B cell (primary cell): ENCODE measurements at regions not wholly inside any gene's neighbourhood (a gene's known extent, or its start where the extent isn't known, plus 50 kb on each side); places are given as distances from the start of the nearest gene placed in this dataset.

ENCODE experiments used
- ATAC-seq: fragments of 200-7000 bp; cut with Tn5 transposase; one replicate; pipeline ENCODE4 v1.10.0; 2021; ENCODE audit warnings: low read depth, mild to moderate bottlenecking, moderate number of reproducible peaks, moderate library complexity
- CTCF ChIA-PET: fragments of 350-600 bp; sonication (Branson Sonifier 250); formaldehyde crosslinking; loops from one replicate; lab custom pipeline; 2021; ENCODE audit warnings: antibody characterized with exemption, inconsistent platforms; lab: Charles Lee
- POLR2A ChIA-PET: fragments of 350-600 bp; sonication (Branson Sonifier 250); formaldehyde crosslinking; loops from one replicate; lab custom pipeline; 2021; ENCODE audit warnings: antibody characterized with exemption; lab: Charles Lee
- DNase-seq: peaks from one replicate; pipeline ENCODE4 v3.0.0; 2013
- H2AFZ ChIP-seq: 2 replicates; pipeline ENCODE4 v1.6.1; 2012; ENCODE audit warnings: mild to moderate bottlenecking, low read depth, low read length; ENCODE audit not compliant: insufficient read depth, poor library complexity, severe bottlenecking
- H3K27ac ChIP-seq, 2 donors: 1 replicate in 1 of 2; 2 replicates in 1 of 2; pipeline ENCODE4 v1.5.1; 2012 to 2013; ENCODE audit warnings: low read length in 2 of 2, mild to moderate bottlenecking in 2 of 2, moderate library complexity in 1 of 2
- H3K27me3 ChIP-seq, 4 experiments: fragments of 200-600 bp in 1 of 4; sonication (generic) in 1 of 4; replicated peaks in 1 of 4; 1 replicate in 2 of 4; 2 replicates in 2 of 4; pipeline versions ENCODE4 v1.6.1 to v1.7.0; 2013 to 2016; ENCODE audit warnings: low read length in 3 of 4, mild to moderate bottlenecking in 2 of 4, mixed read lengths in 1 of 4, moderate library complexity in 1 of 4; ENCODE audit not compliant: insufficient read depth in 4 of 4, control insufficient read depth in 3 of 4; ENCODE audit errors: control extremely low read depth in 1 of 4
- H3K36me3 ChIP-seq, 2 experiments: replicated peaks in 1 of 2; 1 replicate in 1 of 2; 2 replicates in 1 of 2; pipeline versions ENCODE4 v1.6.1 to v1.7.1; 2013; ENCODE audit warnings: low read length in 1 of 2; ENCODE audit not compliant: insufficient read depth in 2 of 2, control insufficient read depth in 1 of 2; ENCODE audit errors: control extremely low read depth in 1 of 2, extremely low read depth in 1 of 2
- H3K4me1 ChIP-seq, 2 donors: fragments of 200-600 bp in 1 of 2; sonication (generic) in 1 of 2; 1 replicate in 1 of 2; 2 replicates in 1 of 2; pipeline versions ENCODE4 v1.5.1 to v1.6.1; 2013 to 2017; ENCODE audit warnings: low read length in 2 of 2; ENCODE audit not compliant: control insufficient read depth in 2 of 2, insufficient read depth in 2 of 2
- H3K4me2 ChIP-seq: replicated peaks from 2 replicates; pipeline ENCODE3; 2012; ENCODE audit warnings: mild to moderate bottlenecking, low read depth, low read length; ENCODE audit not compliant: poor library complexity, severe bottlenecking
- H3K4me3 ChIP-seq, 5 experiments: fragments of 200-600 bp in 1 of 5; sonication (generic) in 1 of 5; 1 replicate in 3 of 5; 2 replicates in 2 of 5; pipeline versions ENCODE4 v1.5.1 to v1.7.0; 2011 to 2016; ENCODE audit warnings: low read length in 4 of 5, mild to moderate bottlenecking in 4 of 5, low read depth in 2 of 5, control low read depth in 1 of 5, moderate library complexity in 1 of 5; ENCODE audit not compliant: insufficient read depth in 1 of 5; ENCODE audit errors: control extremely low read depth in 1 of 5, extremely low read depth in 1 of 5
- H3K79me2 ChIP-seq: fragments of 200-600 bp; sonication (generic); one replicate; pipeline ENCODE4 v1.6.0; 2016; ENCODE audit warnings: low read length; ENCODE audit not compliant: control insufficient read depth, insufficient read depth
- H3K9ac ChIP-seq: fragments of 200-600 bp; sonication (generic); 2 replicates; pipeline ENCODE4 v1.6.1; 2017; ENCODE audit warnings: mild to moderate bottlenecking, low read length, moderate library complexity
- H3K9me3 ChIP-seq, 3 donors: one replicate each; pipeline versions ENCODE4 v1.6.1 to v1.7.1; 2013; ENCODE audit warnings: low read length in 2 of 3; ENCODE audit not compliant: control insufficient read depth in 2 of 3, insufficient read depth in 1 of 3; ENCODE audit errors: control extremely low read depth in 1 of 3
- H4K20me1 ChIP-seq: 2 replicates; pipeline ENCODE4 v1.6.0; 2012; ENCODE audit warnings: mild to moderate bottlenecking, low read length; ENCODE audit not compliant: insufficient read depth, control insufficient read depth, poor library complexity, severe bottlenecking
- H3K27ac Mint-ChIP-seq: one replicate; pipeline ENCODE4 v1.8.0; 2021; ENCODE audit warnings: mixed read lengths
- H3K27me3 Mint-ChIP-seq: one replicate; pipeline ENCODE4 v1.8.0; 2021; ENCODE audit warnings: mixed read lengths
- H3K4me1 Mint-ChIP-seq: one replicate; pipeline ENCODE4 v1.8.0; 2021; ENCODE audit warnings: mixed read lengths
- H3K4me3 Mint-ChIP-seq: one replicate; pipeline ENCODE4 v1.8.0; 2021; ENCODE audit warnings: mixed read lengths
- H3K9me3 Mint-ChIP-seq: one replicate; pipeline ENCODE4 v1.8.0; 2022; ENCODE audit warnings: mixed read lengths; ENCODE audit not compliant: insufficient read depth
- CTCF ChIP-seq: fragments of 200-600 bp; IDR thresholded peaks from one replicate; pipeline ENCODE4 v1.8.0; 2022; ENCODE audit warnings: antibody characterized with exemption, mild to moderate bottlenecking
- EZH2 ChIP-seq: IDR thresholded peaks from 2 replicates; pipeline ENCODE4 v1.6.1; 2012; ENCODE audit warnings: borderline replicate concordance, low read depth, mild to moderate bottlenecking, moderate library complexity, low read length; ENCODE audit not compliant: insufficient read depth, poor library complexity, severe bottlenecking
- WGBS: methylation state at CpG from one replicate; pipeline ENCODE4 v1.1.5; 2013; ENCODE audit warnings: missing lambda C conversion rate; ENCODE audit not compliant: insufficient coverage; 5-methylcytosine and 5-hydroxymethylcytosine counted together
- intact Hi-C: fragments of 100-400 bp; cut with micrococcal nuclease; formaldehyde crosslinking; loops from one replicate; pipeline ENCODE4 v1.10.0; 2022

- CTCF ChIA-PET = no interaction called here
- intact Hi-C loops = no loop called here
- WGBS = 100% methylated on average over 2 of the region's 7 CpGs
Measured at GRCh38 chr4:24163314-24163713, 273.5 kb upstream of the PPARGC1A start.

GRCh38 chr4:24160358-24160757 is 270.5 kb upstream of the PPARGC1A start:
- Histone ChIP-seq H3K9ac (no peak overlapping the region), H4K20me1 (no peaks in the 10 kb centered on the region), H3K79me2 (no peaks in the 10 kb centered on the region), H3K27me3 (no peaks in the 10 kb centered on the region), H3K4me3 (no peak overlapping the region), H3K4me2 (no peak overlapping the region), H3K4me1 (no peaks in the 10 kb centered on the region), H3K36me3 (no peaks in the 10 kb centered on the region), H2AFZ (no peak overlapping the region), H3K27ac (no peak overlapping the region), H3K9me3 (no peaks in the 10 kb centered on the region)
- CTCF ChIA-PET = no interaction called here
- H3K4me1 Mint-ChIP-seq = no peaks in the 10 kb centered on the region
- no peaks in the 10 kb centered on the region for H3K27me3 Mint-ChIP-seq
- no peak overlapping the region for H3K27ac Mint-ChIP-seq
- H3K9me3 Mint-ChIP-seq = no peaks in the 10 kb centered on the region
- no peak overlapping the region for H3K4me3 Mint-ChIP-seq
- ATAC-seq = no peak
- no CpG with 5 or more reads among the region's 1 CpG for WGBS
- POLR2A ChIA-PET = no interaction called here
- intact Hi-C loops = no loop called here
- TF ChIP-seq EZH2 (no peak), CTCF (no peak)
- DNase-seq = no peak

More at GRCh38 chr4:24163314-24163713, 273.5 kb upstream of the PPARGC1A start:
- Histone ChIP-seq H3K27ac (no peak overlapping the region), H3K4me1 (no peaks in the 10 kb centered on the region), H3K9ac (no peak overlapping the region), H3K9me3 (no peaks in the 10 kb centered on the region), H2AFZ (no peak overlapping the region), H3K36me3 (no peaks in the 10 kb centered on the region), H3K79me2 (no peaks in the 10 kb centered on the region), H3K4me3 (no peak overlapping the region), H3K27me3 (no peaks in the 10 kb centered on the region), H4K20me1 (no peaks in the 10 kb centered on the region), H3K4me2 (no peak overlapping the region)
- Mint-ChIP-seq H3K27me3 (no peaks in the 10 kb centered on the region), H3K27ac (no peak overlapping the region), H3K4me1 (no peaks in the 10 kb centered on the region), H3K9me3 (peaks cover 1% of the 10 kb centered on the region), H3K4me3 (no peak overlapping the region)
- POLR2A ChIA-PET = no interaction called here
- TF ChIP-seq CTCF (no peak), EZH2 (no peak)
- DNase-seq = no peak
- no peak for ATAC-seq
